HEK293T (cell line): ENCODE measurements at regions not wholly inside any gene's neighbourhood (a gene's known extent, or its start where the extent isn't known, plus 50 kb on each side); places are given as distances from the start of the nearest gene placed in this dataset.
A peak's percentile ranks its signal among the peaks of the same experiment; 100 is the strongest.

Source experiments
- CTCF ChIA-PET: fragments of 350-600 bp; formaldehyde crosslinking; extraction: SDS; loops from one replicate; lab custom pipeline; 2021; ENCODE audit warnings: antibody characterized with exemption, inconsistent platforms; lab: Yijun Ruan, JAX
- POLR2A ChIA-PET: fragments of 350-600 bp; formaldehyde crosslinking; extraction: SDS; loops from one replicate; lab custom pipeline; 2020; ENCODE audit warnings: antibody characterized with exemption, inconsistent platforms; lab: Yijun Ruan, JAX
- DNase-seq: peaks from one replicate; pipeline ENCODE4 v3.0.0; 2012; ENCODE audit warnings: mixed read lengths; ENCODE audit errors: extremely low spot score
- ARNT ChIP-seq: fragments of 450-650 bp; IDR thresholded peaks from 2 replicates; pipeline ENCODE4 v1.6.1; 2017; ENCODE audit warnings: mild to moderate bottlenecking
- BHLHE40 ChIP-seq: fragments of 450-650 bp; IDR thresholded peaks from 2 replicates; pipeline ENCODE4 v1.6.1; 2016; ENCODE audit warnings: mild to moderate bottlenecking, moderate library complexity, borderline replicate concordance
- CTBP1 ChIP-seq: fragments of 450-650 bp; IDR thresholded peaks from 2 replicates; pipeline ENCODE4 v1.6.1; 2016; ENCODE audit warnings: borderline replicate concordance
- ELF4 ChIP-seq: fragments of 450-650 bp; IDR thresholded peaks from 2 replicates; pipeline ENCODE4 v1.6.1; 2017; ENCODE audit warnings: antibody characterized with exemption
- FOXA1 ChIP-seq: fragments of 450-650 bp; IDR thresholded peaks from 2 replicates; pipeline ENCODE4 v1.6.1; 2016; ENCODE audit warnings: mild to moderate bottlenecking
- FOXK2 ChIP-seq: fragments of 450-650 bp; IDR thresholded peaks from 2 replicates; pipeline ENCODE4 v1.6.1; 2016; ENCODE audit warnings: mild to moderate bottlenecking
- FOXM1 ChIP-seq: fragments of 450-650 bp; IDR thresholded peaks from 2 replicates; pipeline ENCODE4 v1.6.1; 2017; ENCODE audit warnings: mild to moderate bottlenecking, borderline replicate concordance
- HDGF ChIP-seq: fragments of 450-650 bp; IDR thresholded peaks from 2 replicates; pipeline ENCODE4 v1.6.1; 2017; ENCODE audit warnings: antibody characterized with exemption, borderline replicate concordance
- L3MBTL2 ChIP-seq: fragments of 450-650 bp; conservative IDR thresholded peaks from 2 replicates; pipeline ENCODE4 v1.6.1; 2016; ENCODE audit warnings: mild to moderate bottlenecking
- LEF1 ChIP-seq: fragments of 450-650 bp; IDR thresholded peaks from 2 replicates; pipeline ENCODE4 v1.6.1; 2017; ENCODE audit warnings: mild to moderate bottlenecking, borderline replicate concordance
- NFRKB ChIP-seq: fragments of 450-650 bp; IDR thresholded peaks from 2 replicates; pipeline ENCODE4 v1.6.1; 2016; ENCODE audit warnings: mild to moderate bottlenecking, moderate library complexity
- PKNOX1 ChIP-seq: fragments of 450-650 bp; IDR thresholded peaks from 2 replicates; pipeline ENCODE4 v1.6.1; 2016
- SP1 ChIP-seq: fragments of 450-650 bp; IDR thresholded peaks from 2 replicates; pipeline ENCODE4 v1.6.1; 2017
- SUZ12 ChIP-seq: fragments of 450-650 bp; IDR thresholded peaks from 2 replicates; pipeline ENCODE4 v1.6.1; 2016; ENCODE audit warnings: mild to moderate bottlenecking
- TARDBP ChIP-seq: fragments of 450-650 bp; IDR thresholded peaks from 2 replicates; pipeline ENCODE4 v1.6.1; 2016
- ZNF384 ChIP-seq: fragments of 450-650 bp; IDR thresholded peaks from 2 replicates; pipeline ENCODE4 v1.6.1; 2016

GRCh38 chr2:190123956-190124355 is 61.4 kb upstream of the MSTN start:
- no peak for DNase-seq
- TF ChIP-seq HDGF (no peak), SUZ12 (no peak), L3MBTL2 (no peak), LEF1 (no peak)
- CTCF ChIA-PET: no interaction called here
- POLR2A ChIA-PET: no interaction called here

- peak; percentile 32 for DNase-seq
- POLR2A ChIA-PET: no interaction called here
- CTCF ChIA-PET: interaction anchor here (0.6 kb wide), 1 partner anchor 197 kb away, joined by 3 read pairs; no protein-coding TSS in a partner anchor
- TF ChIP-seq SUZ12 (no peak), HDGF (no peak), CTBP1 (no peak), TARDBP (no peak), ELF4 (no peak), NFRKB (no peak), PKNOX1 (no peak), FOXA1 (no peak), L3MBTL2 (no peak), ARNT (no peak), FOXK2 (no peak), ZNF384 (no peak)
Measured at GRCh38 chr2:190121971-190122370, 59.4 kb upstream of the MSTN start.

GRCh38 chr2:190121305-190121704 is 58.8 kb upstream of the MSTN start:
- ChIA-PET CTCF (interaction anchor here (0.6 kb wide), 1 partner anchor 197 kb away, joined by 3 read pairs; no protein-coding TSS in a partner anchor), POLR2A (no interaction called here)
- TF ChIP-seq TARDBP: no peak
- TF ChIP-seq FOXM1: no peak
- no peak for TF ChIP-seq LEF1
- TF ChIP-seq SUZ12: no peak
- TF ChIP-seq FOXK2: no peak
- TF ChIP-seq NFRKB: no peak
- no peak for TF ChIP-seq FOXA1
- TF ChIP-seq PKNOX1: no peak
- no peak for DNase-seq

GRCh38 chr2:190119923-190120590 is 57.5 kb upstream of the MSTN start:
- TF ChIP-seq FOXK2: no peak
- no peak for TF ChIP-seq ZNF384
- no peak for TF ChIP-seq SP1
- ChIA-PET CTCF (interaction anchor here (0.6 kb wide), 1 partner anchor 11 kb away, joined by 3 read pairs; no protein-coding TSS in a partner anchor), POLR2A (no interaction called here)
- no peak for DNase-seq

- DNase-seq: no peak
- ChIA-PET CTCF (no interaction called here), POLR2A (no interaction called here)
- TF ChIP-seq FOXA1 (no peak), CTBP1 (no peak), FOXK2 (no peak), BHLHE40 (no peak)
Measured at GRCh38 chr2:190119257-190119656, 56.7 kb upstream of the MSTN start.

GRCh38 chr2:190117305-190117704 is 54.8 kb upstream of the MSTN start:
- ChIA-PET POLR2A (no interaction called here), CTCF (no interaction called here)
- no peak for DNase-seq
- TF ChIP-seq L3MBTL2 (no peak), BHLHE40 (no peak), FOXK2 (no peak), NFRKB (no peak)

- no peak for TF ChIP-seq PKNOX1
- TF ChIP-seq L3MBTL2: no peak
- no peak for TF ChIP-seq CTBP1
- no peak for TF ChIP-seq SP1
- TF ChIP-seq ARNT: no peak
- no peak for TF ChIP-seq BHLHE40
- no peak for TF ChIP-seq FOXK2
- TF ChIP-seq FOXA1: no peak
Measured at GRCh38 chr2:190113000-190113399, 50.5 kb upstream of the MSTN start.

More at GRCh38 chr2:190113000-190113399, 50.5 kb upstream of the MSTN start:
- CTCF ChIA-PET: no interaction called here
- no peak for DNase-seq
- POLR2A ChIA-PET: no interaction called here
